Prostate gland (tissue), 2 donors: ENCODE measurements at regions not wholly inside any gene's neighbourhood (a gene's known extent, or its start where the extent isn't known, plus 50 kb on each side); places are given as distances from the start of the nearest gene placed in this dataset.

Source experiments
- POLR2A ChIP-seq: fragments of 450-650 bp; IDR thresholded peaks from one replicate; pipeline ENCODE4 v1.6.1; 2016; ENCODE audit warnings: antibody characterized with exemption, mild to moderate bottlenecking
- POLR2AphosphoS5 ChIP-seq: sonication (generic); formaldehyde crosslinking; IDR thresholded peaks from one replicate; pipeline ENCODE4 v1.6.1; 2017; ENCODE audit warnings: antibody characterized with exemption
- TF ChIP-seq, protein P1 (sequence below), 4 experiments: fragments of 200-600 bp in 2 of 4; fragments of 450-650 bp in 2 of 4; sonication (generic) in 2 of 4; IDR thresholded peaks; 1 replicate in 3 of 4; 2 replicates in 1 of 4; pipeline ENCODE4 v1.5.1; 2016 to 2019; ENCODE audit warnings: antibody characterized with exemption in 4 of 4, mild to moderate bottlenecking in 2 of 4, moderate library complexity in 2 of 4

DNA sequence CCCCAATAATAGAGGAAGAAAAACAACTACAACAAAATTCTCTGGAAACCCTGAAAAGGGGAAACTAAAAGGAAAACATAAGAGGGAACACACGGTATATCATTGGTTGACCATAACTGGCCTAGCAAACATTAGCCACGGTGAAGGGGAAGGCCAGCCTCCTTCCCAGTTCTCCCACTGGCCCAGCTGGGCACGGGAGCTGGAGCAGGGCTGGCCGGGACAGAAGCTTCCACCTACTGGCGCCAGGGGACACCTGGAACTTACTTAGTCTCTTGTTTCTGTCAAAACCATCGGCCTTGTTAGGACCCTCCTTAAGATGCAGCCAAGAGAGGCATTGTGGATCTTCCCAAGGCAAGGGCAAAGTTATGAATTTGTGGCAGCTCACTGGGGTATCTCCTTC is 56.1 kb upstream of the DLGAP1 start:
- TF ChIP-seq, protein P1, sequence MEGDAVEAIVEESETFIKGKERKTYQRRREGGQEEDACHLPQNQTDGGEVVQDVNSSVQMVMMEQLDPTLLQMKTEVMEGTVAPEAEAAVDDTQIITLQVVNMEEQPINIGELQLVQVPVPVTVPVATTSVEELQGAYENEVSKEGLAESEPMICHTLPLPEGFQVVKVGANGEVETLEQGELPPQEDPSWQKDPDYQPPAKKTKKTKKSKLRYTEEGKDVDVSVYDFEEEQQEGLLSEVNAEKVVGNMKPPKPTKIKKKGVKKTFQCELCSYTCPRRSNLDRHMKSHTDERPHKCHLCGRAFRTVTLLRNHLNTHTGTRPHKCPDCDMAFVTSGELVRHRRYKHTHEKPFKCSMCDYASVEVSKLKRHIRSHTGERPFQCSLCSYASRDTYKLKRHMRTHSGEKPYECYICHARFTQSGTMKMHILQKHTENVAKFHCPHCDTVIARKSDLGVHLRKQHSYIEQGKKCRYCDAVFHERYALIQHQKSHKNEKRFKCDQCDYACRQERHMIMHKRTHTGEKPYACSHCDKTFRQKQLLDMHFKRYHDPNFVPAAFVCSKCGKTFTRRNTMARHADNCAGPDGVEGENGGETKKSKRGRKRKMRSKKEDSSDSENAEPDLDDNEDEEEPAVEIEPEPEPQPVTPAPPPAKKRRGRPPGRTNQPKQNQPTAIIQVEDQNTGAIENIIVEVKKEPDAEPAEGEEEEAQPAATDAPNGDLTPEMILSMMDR (IDR thresholded peaks at IDR 0.05): no peak
- TF ChIP-seq POLR2A: no peak
- no peak for TF ChIP-seq POLR2AphosphoS5
